GOT3 (cell line): ENCODE measurements at regions not wholly inside any gene's neighbourhood (a gene's known extent, or its start where the extent isn't known, plus 50 kb on each side); places are given as distances from the start of the nearest gene placed in this dataset.

ENCODE experiments used
- DNase-seq: peaks from one replicate; lab custom pipeline; 2025; ENCODE audit warnings: mixed read lengths; lab: John Stamatoyannopoulos, UW

DNA sequence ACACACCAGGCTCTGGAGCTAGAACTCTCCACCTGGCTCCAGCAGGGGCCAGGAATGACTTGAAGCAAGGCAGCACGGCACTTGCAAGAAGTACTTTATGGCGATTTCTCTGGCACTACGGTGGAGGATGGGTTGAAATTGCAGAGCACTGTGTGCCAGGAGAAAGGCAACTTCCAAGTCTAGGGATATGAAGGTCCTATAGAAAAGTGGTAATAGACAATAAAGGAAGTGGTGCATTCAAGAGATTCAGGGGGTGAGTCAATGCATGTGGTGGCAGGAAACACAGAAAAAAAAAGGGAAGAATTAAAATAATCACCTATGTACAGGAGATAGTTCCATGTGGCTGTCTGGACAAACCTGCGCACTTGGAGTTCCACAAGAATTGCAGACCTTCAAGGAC lies 240.3 kb upstream of the DYNLRB2 start:
- DNase-seq: no peak

- DNase-seq: no peak
Measured at GRCh38 chr16:80299416-80299815, 241.4 kb upstream of the DYNLRB2 start.

GRCh38 chr16:80298676-80299075 lies 242.1 kb upstream of the DYNLRB2 start:
- no peak for DNase-seq

GRCh38 chr16:80296034-80296433 lies 244.8 kb upstream of the DYNLRB2 start:
- DNase-seq: no peak

DNA sequence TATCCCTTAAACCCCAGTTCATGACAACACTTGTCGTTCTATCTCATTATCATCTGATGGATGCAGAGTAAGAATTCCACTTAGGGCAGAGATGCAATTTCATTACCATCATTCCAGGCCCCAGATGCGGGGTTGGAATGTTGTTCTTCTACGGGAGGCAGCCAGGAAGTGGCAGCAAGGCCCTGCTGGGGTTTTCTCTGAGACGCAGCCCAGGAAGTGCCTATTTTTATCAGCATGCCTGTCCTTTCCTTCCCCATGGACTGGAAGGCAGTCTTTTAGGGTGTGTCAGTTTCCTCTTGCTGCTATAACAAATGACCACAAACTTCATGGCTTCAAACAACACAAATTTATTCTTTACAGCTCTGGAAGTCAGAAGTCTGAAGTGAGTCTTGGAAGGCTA lies 246.6 kb upstream of the DYNLRB2 start:
- DNase-seq: no peak

GRCh38 chr16:80288616-80289015 lies 252.2 kb upstream of the DYNLRB2 start:
- no peak for DNase-seq

GRCh38 chr16:80287674-80288073 lies 253.1 kb upstream of the DYNLRB2 start:
- no peak for DNase-seq

- DNase-seq: no peak
Measured at GRCh38 chr16:80285104-80285503, 255.7 kb upstream of the DYNLRB2 start.

- no peak for DNase-seq
Measured at GRCh38 chr16:80283466-80284392, 257.1 kb upstream of the DYNLRB2 start.

DNA sequence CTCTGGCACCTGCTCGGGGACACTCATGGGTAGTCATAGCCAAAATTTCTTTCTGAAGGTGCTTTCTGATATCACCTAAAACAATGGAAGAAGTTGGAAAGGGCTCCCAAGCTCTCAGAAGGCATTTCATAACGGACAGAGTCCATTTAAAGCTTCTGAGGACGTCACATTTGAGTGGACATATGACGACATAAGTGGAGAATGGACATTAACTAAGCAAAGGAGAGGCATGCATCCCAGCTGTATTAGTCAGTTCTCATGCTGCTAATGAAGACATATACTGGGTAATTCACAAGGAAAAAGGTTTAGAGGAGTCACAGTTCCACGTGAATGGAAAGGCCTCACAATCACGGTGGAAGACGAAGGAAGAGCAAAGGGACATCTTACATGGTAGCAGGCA lies 260.2 kb upstream of the DYNLRB2 start:
- DNase-seq: no peak

DNA sequence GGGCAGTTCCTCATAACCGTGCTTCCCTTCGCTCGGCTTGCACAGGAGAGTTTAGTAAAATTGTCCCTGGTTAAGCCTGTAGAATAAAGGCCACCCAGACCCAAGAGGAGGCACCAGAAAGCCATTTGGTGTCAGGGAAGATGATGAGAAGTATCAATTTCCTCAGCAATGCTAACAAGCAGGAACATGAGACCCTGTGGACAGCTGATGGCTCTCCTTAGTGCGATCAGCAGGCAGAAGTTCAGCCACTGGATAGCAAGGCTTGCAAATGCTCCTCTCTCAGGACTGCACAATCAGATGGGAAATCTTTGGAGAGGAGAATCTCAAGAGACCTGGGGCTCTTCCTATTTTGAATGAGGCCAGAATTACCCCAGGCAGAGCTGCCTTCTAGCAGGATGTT lies 261.1 kb upstream of the DYNLRB2 start:
- DNase-seq: no peak

- no peak for DNase-seq
Measured at GRCh38 chr16:80277182-80277581, 263.6 kb upstream of the DYNLRB2 start.

DNA sequence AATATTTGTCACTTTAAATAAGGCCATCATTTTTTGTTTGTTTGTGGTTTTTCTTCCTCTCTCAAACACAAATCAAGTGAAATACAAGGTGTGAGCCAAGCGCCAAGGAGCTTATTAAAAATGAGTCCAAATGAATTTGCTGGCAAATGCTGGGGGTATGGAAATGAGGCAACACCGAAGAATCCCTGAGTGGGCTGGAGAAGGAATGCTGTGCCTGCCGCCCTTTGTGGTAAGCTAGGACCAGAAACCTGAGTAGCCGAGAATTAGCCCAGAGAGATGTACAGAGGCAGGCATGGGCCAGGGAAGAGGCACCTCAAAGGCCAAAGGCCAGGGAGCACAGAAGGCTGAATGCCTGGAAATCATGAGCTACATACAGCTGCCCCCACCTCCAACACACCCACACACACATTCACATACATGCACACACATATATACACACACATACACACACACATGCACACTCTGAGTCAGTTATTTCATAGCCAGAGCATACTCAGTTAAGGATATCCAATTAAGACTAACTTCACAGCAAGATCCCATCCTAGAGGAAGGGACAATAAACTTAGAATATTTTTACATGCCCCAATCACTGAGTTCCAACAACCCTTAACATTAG lies 266.1 kb upstream of the DYNLRB2 start:
- no peak for DNase-seq

DNA sequence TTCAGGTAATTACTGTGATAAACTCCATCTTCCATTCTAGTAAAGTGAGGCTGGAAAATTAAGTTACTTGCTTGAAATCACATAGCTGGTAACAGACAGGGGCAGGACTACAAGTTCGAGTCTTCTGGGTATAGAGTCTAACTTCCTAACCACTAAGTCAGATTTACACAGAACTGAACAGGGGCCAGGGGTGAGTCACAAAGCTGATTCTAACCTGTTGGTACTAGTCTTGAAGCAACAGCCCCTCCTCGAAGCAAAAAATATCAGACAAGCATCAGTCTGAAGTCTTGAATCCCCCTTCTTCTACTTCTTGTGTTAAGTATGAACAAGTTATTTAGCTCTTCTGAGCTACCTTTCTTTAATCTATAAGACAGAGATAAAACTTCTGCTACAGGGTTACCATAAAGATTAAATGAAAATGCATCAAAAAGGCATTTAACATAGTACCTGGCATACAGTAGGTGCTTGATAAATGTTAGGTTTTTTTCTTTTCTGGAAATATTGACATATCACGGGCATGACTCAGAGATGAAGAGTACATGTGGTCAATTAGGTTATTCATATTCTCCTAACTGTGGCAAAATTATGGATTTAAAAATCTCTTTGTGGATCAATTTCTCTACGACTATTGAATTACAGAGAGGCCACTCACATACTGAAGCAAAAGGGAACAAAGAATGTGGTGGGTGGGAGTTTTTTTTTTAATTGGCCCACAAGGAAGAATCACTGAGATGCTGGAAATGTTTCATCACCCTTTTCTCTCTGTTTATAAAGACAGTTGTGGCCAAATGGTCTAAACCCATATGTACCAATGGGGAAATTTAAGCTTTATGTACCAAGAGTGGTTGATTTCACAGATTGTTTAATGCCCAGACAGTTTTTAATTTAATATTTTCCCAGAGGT lies 266.9 kb upstream of the DYNLRB2 start:
- no peak for DNase-seq

- DNase-seq: no peak
Measured at GRCh38 chr16:80265624-80266306, 275.0 kb upstream of the DYNLRB2 start.

- DNase-seq: no peak
Measured at GRCh38 chr16:80263848-80264694, 276.7 kb upstream of the DYNLRB2 start.

- no peak for DNase-seq
Measured at GRCh38 chr16:80263181-80263823, 277.5 kb upstream of the DYNLRB2 start.

DNA sequence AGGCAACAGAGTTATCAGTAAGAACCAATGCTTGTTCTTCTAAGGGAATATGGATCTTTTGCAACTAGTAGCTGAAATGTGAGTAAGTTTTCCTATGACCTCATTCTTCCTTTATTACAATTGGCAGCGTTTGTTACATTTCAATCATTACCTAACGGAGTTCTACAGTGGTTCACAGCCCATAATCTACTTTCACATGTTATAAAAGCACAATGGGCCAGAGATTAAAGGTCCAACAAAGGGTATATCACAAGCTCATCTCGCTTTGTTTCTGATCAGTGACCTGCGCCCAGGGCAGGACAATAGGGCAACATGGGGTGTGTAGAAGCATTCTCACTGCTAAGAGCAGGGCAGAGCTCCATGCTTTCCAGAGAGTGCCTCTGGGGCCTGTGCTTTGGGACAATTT lies 279.9 kb upstream of the DYNLRB2 start:
- no peak for DNase-seq

DNA sequence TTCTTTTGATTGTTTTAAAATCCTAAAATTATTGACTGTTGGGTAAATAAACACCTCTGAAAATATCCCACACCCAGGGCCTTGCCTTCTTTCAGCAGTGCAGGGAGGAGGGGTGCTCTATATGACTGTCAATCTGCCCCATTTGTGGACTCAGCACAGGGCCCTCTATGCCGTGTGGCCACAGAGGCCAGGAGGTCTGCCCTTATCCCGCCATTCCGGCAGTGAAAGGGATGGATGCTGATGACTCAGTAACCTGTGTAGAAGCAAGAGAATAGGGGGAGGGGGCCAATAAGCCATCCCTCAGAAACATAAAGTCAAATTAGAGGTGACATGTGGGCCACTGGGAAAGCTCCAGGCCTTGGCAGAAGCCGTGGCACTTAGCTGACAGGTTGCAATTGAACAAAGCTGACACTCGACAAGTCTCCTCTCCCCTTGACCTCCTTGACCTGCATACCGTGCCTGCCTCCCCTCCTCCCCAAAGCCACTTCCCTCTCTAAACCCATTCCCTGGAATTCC lies 281.4 kb upstream of the DYNLRB2 start:
- DNase-seq: no peak

DNA sequence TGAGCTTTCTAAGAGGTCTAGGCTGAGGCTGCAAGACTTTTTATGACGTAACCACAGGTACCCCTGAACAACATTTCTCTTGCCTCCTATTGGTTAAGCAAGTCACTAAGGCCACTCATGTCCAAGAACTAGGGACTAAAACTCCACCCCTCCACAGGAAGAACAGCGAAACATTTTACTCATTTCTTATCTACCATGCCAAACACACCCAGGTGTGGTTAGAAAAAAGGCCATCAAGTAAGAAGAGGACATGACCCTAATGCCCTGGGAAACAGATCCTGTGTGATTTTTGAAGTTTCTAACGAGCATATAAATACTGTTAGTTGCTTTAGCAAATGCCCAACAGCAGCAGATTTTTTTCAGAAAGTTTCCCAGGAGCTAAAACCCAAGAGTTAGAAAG lies 282.4 kb upstream of the DYNLRB2 start:
- no peak for DNase-seq
